BLaER1 (cell line): ENCODE measurements at regions not wholly inside any gene's neighbourhood (a gene's known extent, or its start where the extent isn't known, plus 50 kb on each side); places are given as distances from the start of the nearest gene placed in this dataset.

Source experiments
- H3K27ac ChIP-seq: shearing (Covaris generic); formaldehyde crosslinking; 2 replicates; pipeline ENCODE4 v1.8.1; 2022
- H3K27me3 ChIP-seq: shearing (Covaris generic); formaldehyde crosslinking; 2 replicates; pipeline ENCODE4 v1.8.1; 2022
- H3K36me3 ChIP-seq: shearing (Covaris generic); formaldehyde crosslinking; 2 replicates; pipeline ENCODE4 v1.8.1; 2022
- H3K4me1 ChIP-seq: shearing (Covaris generic); formaldehyde crosslinking; 2 replicates; pipeline ENCODE4 v1.8.1; 2022
- H3K4me2 ChIP-seq: shearing (Covaris generic); formaldehyde crosslinking; 2 replicates; pipeline ENCODE4 v1.8.1; 2022
- H3K4me3 ChIP-seq: shearing (Covaris generic); formaldehyde crosslinking; 2 replicates; pipeline ENCODE4 v1.8.1; 2022
- H3K9ac ChIP-seq: shearing (Covaris generic); formaldehyde crosslinking; 2 replicates; pipeline ENCODE4 v1.8.1; 2022
- H3K9me3 ChIP-seq: shearing (Covaris generic); formaldehyde crosslinking; 2 replicates; pipeline ENCODE4 v1.8.1; 2022
- H4K20me1 ChIP-seq: shearing (Covaris generic); formaldehyde crosslinking; 2 replicates; pipeline ENCODE4 v1.8.1; 2022
- Cebpa-rat ChIP-seq: shearing (Covaris generic); IDR thresholded peaks from 2 replicates; pipeline ENCODE4 v1.8.1; 2022

GRCh38 chr2:9769171-9770005 is 73.9 kb upstream of the TAF1B start:
- TF ChIP-seq Cebpa-rat = no peak

GRCh38 chr2:9770006-9770307 is 73.3 kb upstream of the TAF1B start:
- peak overlapping the region; percentile 26; the same call in 1 of the 2 replicates for H3K4me3 ChIP-seq
- H3K9me3 ChIP-seq = peaks cover 6% of the 10 kb centered on the region; the same call in 1 of the 2 replicates
- H4K20me1 ChIP-seq = no peaks in the 10 kb centered on the region
- H3K27ac ChIP-seq = peak overlapping the region; percentile 76
- peaks cover 100% of the 10 kb centered on the region for H3K4me1 ChIP-seq
- H3K27me3 ChIP-seq = no peaks in the 10 kb centered on the region
- no peaks in the 10 kb centered on the region for H3K36me3 ChIP-seq
- no peak for TF ChIP-seq Cebpa-rat
- H3K4me2 ChIP-seq = peak overlapping the region; percentile 91
- H3K9ac ChIP-seq = no peak overlapping the region; the same call in 1 of the 2 replicates

More at GRCh38 chr2:9769171-9770005, 73.9 kb upstream of the TAF1B start:
- H3K9ac ChIP-seq = peak overlapping the region; percentile 36; the same call in 1 of the 2 replicates
- H3K4me1 ChIP-seq = peaks cover 100% of the 10 kb centered on the region
- no peaks in the 10 kb centered on the region for H3K9me3 ChIP-seq
- no peaks in the 10 kb centered on the region for H3K27me3 ChIP-seq
- H3K4me3 ChIP-seq = peak overlapping the region; percentile 26
- no peaks in the 10 kb centered on the region for H3K36me3 ChIP-seq
- H3K4me2 ChIP-seq = peak overlapping the region; percentile 91
- H4K20me1 ChIP-seq = no peaks in the 10 kb centered on the region
- H3K27ac ChIP-seq = peak overlapping the region; percentile 76

DNA sequence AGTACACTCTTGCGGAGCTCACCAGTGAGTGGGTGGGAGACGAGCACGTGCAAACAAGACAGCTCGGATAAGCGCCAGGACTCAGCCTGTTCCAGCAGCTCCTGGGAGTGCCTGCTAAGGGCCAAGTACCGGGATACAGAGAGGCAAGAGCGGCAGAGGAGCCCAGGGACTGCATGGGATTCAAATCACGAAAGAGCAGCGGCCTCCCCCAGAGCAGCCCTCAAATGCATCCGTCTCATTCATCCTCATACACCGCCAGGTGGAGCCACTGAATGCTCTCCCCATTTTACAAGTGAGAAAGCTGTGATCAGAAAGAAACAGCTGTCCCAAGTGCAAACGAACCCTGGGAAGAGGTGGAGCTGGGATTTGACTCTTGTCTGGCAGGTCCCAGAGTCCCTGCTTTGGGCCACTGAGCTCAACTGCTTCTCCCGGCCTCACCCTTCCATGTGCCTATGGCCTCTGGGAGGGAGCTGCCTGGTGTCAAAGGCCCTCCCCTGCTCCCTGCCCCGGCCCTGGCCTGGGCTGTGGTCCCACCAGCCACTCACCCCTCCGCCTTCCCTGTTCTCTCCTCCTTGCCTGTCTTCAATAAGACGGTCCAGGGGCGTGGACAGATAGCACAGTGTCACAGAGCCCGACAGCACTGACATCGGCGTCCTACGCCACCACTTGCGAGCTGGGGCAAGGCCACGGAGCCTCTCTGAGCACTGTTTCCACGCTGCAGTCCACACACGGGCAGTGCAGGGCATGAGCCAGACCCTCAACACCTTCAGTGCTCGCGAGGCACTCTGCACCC is 72.8 kb upstream of the TAF1B start:
- no peak for TF ChIP-seq Cebpa-rat
- Histone ChIP-seq H3K27me3 (no peaks in the 10 kb centered on the region), H3K36me3 (no peaks in the 10 kb centered on the region), H3K4me1 (peaks cover 100% of the 10 kb centered on the region), H3K4me2 (peak overlapping the region; percentile 91), H3K27ac (peak overlapping the region; percentile 25), H3K9me3 (peaks cover 10% of the 10 kb centered on the region; the same call in 1 of the 2 replicates), H3K9ac (0 out of 2 replicates have a peak overlapping the region, but pooled peaks have one; percentile 11), H3K4me3 (no peak overlapping the region), H4K20me1 (no peaks in the 10 kb centered on the region)

GRCh38 chr2:9771101-9771449 is 72.2 kb upstream of the TAF1B start:
- no peaks in the 10 kb centered on the region for H3K27me3 ChIP-seq
- no peak overlapping the region for H3K4me3 ChIP-seq
- no peaks in the 10 kb centered on the region for H3K36me3 ChIP-seq
- H4K20me1 ChIP-seq = no peaks in the 10 kb centered on the region
- H3K4me2 ChIP-seq = peak overlapping the region; percentile 91
- TF ChIP-seq Cebpa-rat = no peak
- 0 out of 2 replicates have a peak overlapping the region, but pooled peaks have one; percentile 11 for H3K9ac ChIP-seq
- H3K27ac ChIP-seq = peak overlapping the region; percentile 25
- peaks cover 100% of the 10 kb centered on the region for H3K4me1 ChIP-seq
- peaks cover 10% of the 10 kb centered on the region; the same call in 1 of the 2 replicates for H3K9me3 ChIP-seq

GRCh38 chr2:9771481-9772017 is 71.7 kb upstream of the TAF1B start:
- Histone ChIP-seq H3K27me3 (no peaks in the 10 kb centered on the region), H4K20me1 (no peaks in the 10 kb centered on the region), H3K4me1 (peaks cover 100% of the 10 kb centered on the region), H3K27ac (peak overlapping the region; percentile 25), H3K4me3 (no peak overlapping the region), H3K9ac (no peak overlapping the region), H3K9me3 (peaks cover 10% of the 10 kb centered on the region; the same call in 1 of the 2 replicates), H3K4me2 (peak overlapping the region; percentile 91), H3K36me3 (no peaks in the 10 kb centered on the region)
- no peak for TF ChIP-seq Cebpa-rat

DNA sequence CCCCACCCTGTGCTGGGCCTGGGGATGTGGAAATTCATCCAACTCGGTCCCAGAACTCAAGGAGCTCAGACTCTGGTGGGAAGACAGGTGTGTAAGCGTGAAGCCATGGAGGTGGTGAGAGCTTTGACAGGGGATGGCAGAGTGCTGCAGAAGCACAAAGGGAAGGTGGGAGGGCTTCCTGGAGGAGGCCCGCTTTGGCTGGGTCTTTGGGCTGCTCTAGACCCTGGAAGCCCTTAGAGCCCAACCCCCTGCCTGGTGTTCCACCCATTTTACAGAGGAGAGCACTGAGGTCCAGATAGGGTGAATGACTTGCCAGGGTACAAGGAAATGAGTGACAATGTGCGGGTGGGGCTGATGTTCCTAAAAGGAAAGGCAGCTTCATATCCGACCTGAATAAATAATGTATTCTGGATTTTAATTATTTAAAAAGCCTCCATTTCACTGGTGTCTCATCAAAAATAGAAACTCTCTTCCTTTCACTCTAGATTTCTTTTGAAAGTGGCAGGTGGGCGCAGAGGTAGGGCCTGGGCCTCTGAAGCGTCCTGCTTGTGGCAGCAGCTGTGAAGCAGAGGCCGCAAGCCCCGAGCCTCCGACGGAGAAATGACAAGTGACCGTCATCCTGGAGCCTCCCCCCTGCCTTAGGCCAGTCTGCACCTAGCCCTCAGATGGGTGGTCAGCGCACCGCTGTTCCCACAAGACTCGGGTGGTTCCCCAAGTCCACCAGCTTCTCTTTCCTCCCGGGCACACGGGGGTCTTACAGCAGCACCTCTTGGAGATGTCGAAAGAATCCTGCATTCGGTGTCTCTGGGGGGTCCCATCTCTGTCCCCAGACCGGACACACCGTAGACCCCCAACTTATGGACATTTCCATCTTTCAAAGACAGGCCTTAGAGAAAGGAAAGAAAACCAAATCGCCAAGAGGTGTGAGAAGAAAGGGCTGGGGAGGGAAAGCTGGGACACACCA is 71.0 kb upstream of the TAF1B start:
- H3K27me3 ChIP-seq = no peaks in the 10 kb centered on the region
- TF ChIP-seq Cebpa-rat = no peak
- peak overlapping the region; percentile 91 for H3K4me2 ChIP-seq
- H3K4me3 ChIP-seq = no peak overlapping the region
- H3K9me3 ChIP-seq = peaks cover 10% of the 10 kb centered on the region; the same call in 1 of the 2 replicates
- H3K27ac ChIP-seq = no peak overlapping the region
- H3K4me1 ChIP-seq = peaks cover 98% of the 10 kb centered on the region
- no peaks in the 10 kb centered on the region for H4K20me1 ChIP-seq
- no peak overlapping the region for H3K9ac ChIP-seq
- no peaks in the 10 kb centered on the region for H3K36me3 ChIP-seq

- H4K20me1 ChIP-seq = no peaks in the 10 kb centered on the region
- TF ChIP-seq Cebpa-rat = no peak
- H3K9ac ChIP-seq = no peak overlapping the region
- H3K9me3 ChIP-seq = peaks cover 10% of the 10 kb centered on the region; the same call in 1 of the 2 replicates
- peaks cover 98% of the 10 kb centered on the region for H3K4me1 ChIP-seq
- no peaks in the 10 kb centered on the region for H3K27me3 ChIP-seq
- no peak overlapping the region for H3K27ac ChIP-seq
- no peak overlapping the region for H3K4me3 ChIP-seq
- H3K4me2 ChIP-seq = peak overlapping the region; percentile 50
- H3K36me3 ChIP-seq = no peaks in the 10 kb centered on the region
Observed at GRCh38 chr2:9772999-9773902, 70.0 kb upstream of the TAF1B start.

DNA sequence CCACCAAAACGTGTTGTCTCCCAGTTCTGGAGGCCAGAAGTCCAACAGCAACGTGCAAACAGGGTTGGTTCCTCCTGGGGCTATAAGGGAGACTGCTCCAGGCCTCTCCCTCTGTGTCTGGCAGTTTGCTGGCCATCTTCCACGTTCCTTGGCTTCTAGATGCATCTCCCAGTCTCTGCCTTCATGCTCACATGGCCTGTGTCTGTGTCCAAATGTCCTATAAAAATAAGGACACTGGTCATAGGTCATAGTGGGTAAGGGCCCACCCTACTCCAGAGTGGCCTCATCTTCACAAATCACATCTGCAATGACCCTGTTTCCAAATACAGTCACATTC is 69.4 kb upstream of the TAF1B start:
- Histone ChIP-seq H3K4me3 (no peak overlapping the region), H3K27ac (no peak overlapping the region), H3K9ac (no peak overlapping the region), H3K9me3 (peaks cover 10% of the 10 kb centered on the region; the same call in 1 of the 2 replicates), H4K20me1 (no peaks in the 10 kb centered on the region), H3K4me2 (peak overlapping the region; percentile 50), H3K4me1 (peaks cover 98% of the 10 kb centered on the region), H3K36me3 (no peaks in the 10 kb centered on the region), H3K27me3 (no peaks in the 10 kb centered on the region)
- TF ChIP-seq Cebpa-rat = no peak
